ENCODE measurements at regions not wholly inside any gene's neighbourhood (a gene's known extent, or its start where the extent isn't known, plus 50 kb on each side); places are given as distances from the start of the nearest gene placed in this dataset.

GRCh38 chr6:99092461-99092860, 144.7 kb upstream of the FBXL4 start:
- no peak for ATAC-seq
- BruUV-seq (replicated peaks): no TSS peak
- Histone ChIP-seq H4K20me1 (ENCODE audit: insufficient read depth, low read length) (no peaks in the 10 kb centered on the region), H3K36me3 (replicated peaks in 1 of 2; ENCODE audit: control insufficient read depth in 1 of 2, insufficient read depth in 2 of 2, low read length in 2 of 2) (no peaks in the 10 kb centered on the region), H3K79me2 (ENCODE audit: insufficient read depth, low read length) (no peaks in the 10 kb centered on the region), H3K9me3 (ENCODE audit: low read length) (no peaks in the 10 kb centered on the region), H2AFZ (ENCODE audit: low read length) (no peak overlapping the region), H3K27me3 (ENCODE audit: control insufficient read depth in 1 of 2, insufficient read depth in 2 of 2, low read length in 2 of 2) (peaks cover 0 to 19% of the 10 kb centered on the region in 2 experiments; a peak in 2 of 5 replicates), H3K27ac (ENCODE audit: extremely low read length, insufficient read depth, low read length) (no peak overlapping the region), H3K4me1 (ENCODE audit: insufficient read depth, low read length) (no peaks in the 10 kb centered on the region), H3K9ac (ENCODE audit: insufficient read depth, low read depth, low read length) (no peak overlapping the region), H3K4me2 (ENCODE audit: low read depth, low read length) (no peak overlapping the region), H3K4me3 (replicated peaks in 1 of 3; ENCODE audit: insufficient read depth in 1 of 3, low read depth in 2 of 3, low read length in 3 of 3) (no peak overlapping the region)
- WGBS (ENCODE audit: low lambda C conversion rate): 7% methylated on average over 7 of the region's 7 CpGs
- no peak for DNase-seq (ENCODE audit: low spot score)
- ChIA-PET CTCF (ENCODE audit: low intra/inter-chr PET ratio, low total read pairs) (no interaction called here), POLR2A (no interaction called here)
- FAIRE-seq: no peak
- TF ChIP-seq ZBTB44 (CRISPR knock-in tag; IDR thresholded peaks at IDR 0.05): no peak
- in situ Hi-C loops (cut with HindIII; ENCODE audit: extremely low pct_ligation_motif_present, low pct_unique_long_range_greater_than_20kb) (no loop called here), intact Hi-C loops (cut with micrococcal nuclease; ENCODE audit: unreplicated experiment) (no loop called here)

- H3K27me3 ChIP-seq (ENCODE audit: control insufficient read depth in 1 of 2, insufficient read depth in 2 of 2, low read length in 2 of 2): peaks cover 0 to 19% of the 10 kb centered on the region in 2 experiments; a peak in 2 of 5 replicates
- in situ Hi-C loops (cut with HindIII; ENCODE audit: extremely low pct_ligation_motif_present, low pct_unique_long_range_greater_than_20kb): no loop called here
These were observed 144.2 kb upstream of the FBXL4 start for GRCh38 chr6:99091985-99092384.

More at GRCh38 chr6:99091985-99092384, 144.2 kb upstream of the FBXL4 start:
- H3K9me3 ChIP-seq (ENCODE audit: low read length): no peaks in the 10 kb centered on the region
- H2AFZ ChIP-seq (ENCODE audit: low read length): no peak overlapping the region
- no peaks in the 10 kb centered on the region for H4K20me1 ChIP-seq (ENCODE audit: insufficient read depth, low read length)
- no peaks in the 10 kb centered on the region for H3K36me3 ChIP-seq (replicated peaks in 1 of 2; ENCODE audit: control insufficient read depth in 1 of 2, insufficient read depth in 2 of 2, low read length in 2 of 2)
- no peak for FAIRE-seq
- H3K4me2 ChIP-seq (ENCODE audit: low read depth, low read length): no peak overlapping the region
- ChIA-PET POLR2A (no interaction called here), CTCF (ENCODE audit: low intra/inter-chr PET ratio, low total read pairs) (no interaction called here)
- H3K4me3 ChIP-seq (replicated peaks in 1 of 3; ENCODE audit: insufficient read depth in 1 of 3, low read depth in 2 of 3, low read length in 3 of 3): no peak overlapping the region
- 2% methylated on average over 5 of the region's 5 CpGs for WGBS (ENCODE audit: low lambda C conversion rate)
- no peak for DNase-seq (ENCODE audit: low spot score)
- H3K9ac ChIP-seq (ENCODE audit: insufficient read depth, low read depth, low read length): no peak overlapping the region
- no TSS peak for BruUV-seq (replicated peaks)
- no peak for ATAC-seq
- H3K79me2 ChIP-seq (ENCODE audit: insufficient read depth, low read length): no peaks in the 10 kb centered on the region
- H3K27ac ChIP-seq (ENCODE audit: extremely low read length, insufficient read depth, low read length): no peak overlapping the region
- H3K4me1 ChIP-seq (ENCODE audit: insufficient read depth, low read length): no peaks in the 10 kb centered on the region
- intact Hi-C loops (cut with micrococcal nuclease; ENCODE audit: unreplicated experiment): no loop called here
- no peak for TF ChIP-seq SNAI1 (CRISPR knock-in tag; IDR thresholded peaks at IDR 0.05; ENCODE audit: borderline replicate concordance)
- TF ChIP-seq SKI (IDR thresholded peaks at IDR 0.05; ENCODE audit: partially characterized antibody): no peak
- TF ChIP-seq ZNF12 (CRISPR knock-in tag; IDR thresholded peaks at IDR 0.05): no peak
- no peak for TF ChIP-seq DNMT1 (CRISPR knock-in tag; IDR thresholded peaks at IDR 0.05)
- TF ChIP-seq ZNF362 (CRISPR knock-in tag; IDR thresholded peaks at IDR 0.05; ENCODE audit: borderline replicate concordance): no peak
- TF ChIP-seq IRF1 (CRISPR knock-in tag; IDR thresholded peaks at IDR 0.05; ENCODE audit: low read depth): no peak
